Effector memory CD4-positive, alpha-beta T cell (primary cell): ENCODE measurements at regions not wholly inside any gene's neighbourhood (a gene's known extent, or its start where the extent isn't known, plus 50 kb on each side); places are given as distances from the start of the nearest gene placed in this dataset.

ENCODE experiments used
- DNase-seq, 3 donors: peaks; one replicate each; pipeline ENCODE4 v3.0.0-alpha.2; 2020
- H3K27ac ChIP-seq: 2 replicates; pipeline ENCODE4 v1.7.0; 2013; ENCODE audit warnings: mild to moderate bottlenecking, low read length, moderate library complexity; ENCODE audit not compliant: insufficient read depth, poor library complexity, severe bottlenecking
- H3K27me3 ChIP-seq: replicated peaks from 2 replicates; pipeline ENCODE4 v1.7.0; 2013; ENCODE audit warnings: mild to moderate bottlenecking, low read length; ENCODE audit not compliant: insufficient read depth, control insufficient read depth, poor library complexity, severe bottlenecking
- H3K36me3 ChIP-seq: 2 replicates; pipeline ENCODE4 v1.7.0; 2013; ENCODE audit warnings: mild to moderate bottlenecking, low read length, moderate library complexity; ENCODE audit not compliant: control insufficient read depth, insufficient read depth
- H3K4me1 ChIP-seq: 2 replicates; pipeline ENCODE4 v1.7.0; 2013; ENCODE audit warnings: low read length, mild to moderate bottlenecking; ENCODE audit not compliant: control insufficient read depth, insufficient read depth, poor library complexity, severe bottlenecking
- H3K4me3 ChIP-seq: 2 replicates; pipeline ENCODE4 v1.7.0; 2013; ENCODE audit warnings: low read length, low read depth, mild to moderate bottlenecking; ENCODE audit not compliant: insufficient read depth, poor library complexity, severe bottlenecking
- H3K9me3 ChIP-seq: 2 replicates; pipeline ENCODE4 v1.7.0; 2013; ENCODE audit warnings: mild to moderate bottlenecking, low read length, moderate library complexity; ENCODE audit not compliant: control insufficient read depth

GRCh38 chr1:200304171-200304570, 105.7 kb downstream of the ZNF281 start:
- no peak overlapping the region for H3K4me3 ChIP-seq
- DNase-seq: no peak
- H3K9me3 ChIP-seq: no peaks in the 10 kb centered on the region
- H3K4me1 ChIP-seq: peaks cover 5% of the 10 kb centered on the region
- H3K27ac ChIP-seq: no peak overlapping the region
- H3K27me3 ChIP-seq: no peaks in the 10 kb centered on the region
- H3K36me3 ChIP-seq: no peaks in the 10 kb centered on the region

DNA sequence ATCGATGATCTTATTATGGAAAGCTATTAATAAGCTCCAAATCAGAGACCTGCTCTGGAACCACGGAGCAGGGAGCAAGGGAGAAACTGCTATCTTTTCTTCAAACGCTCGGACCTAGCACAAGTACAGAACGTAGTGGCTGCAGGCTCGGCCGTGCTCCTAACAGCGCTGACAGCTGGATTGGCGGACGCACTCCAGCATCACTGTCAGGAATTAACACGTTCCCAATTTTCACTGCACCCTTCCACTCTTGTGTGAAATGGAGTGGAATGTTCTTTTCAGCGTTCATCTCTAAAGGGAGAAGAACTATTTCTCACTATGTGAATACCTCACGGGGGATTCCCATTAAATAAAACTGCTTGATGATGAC, 106.9 kb downstream of the ZNF281 start:
- H3K4me1 ChIP-seq: peaks cover 5% of the 10 kb centered on the region
- H3K36me3 ChIP-seq: no peaks in the 10 kb centered on the region
- H3K4me3 ChIP-seq: peak overlapping the region; percentile 87
- DNase-seq: no peak
- H3K9me3 ChIP-seq: no peaks in the 10 kb centered on the region
- H3K27me3 ChIP-seq: no peaks in the 10 kb centered on the region
- H3K27ac ChIP-seq: peak overlapping the region; percentile 53

- Histone ChIP-seq H3K27me3 (no peaks in the 10 kb centered on the region), H3K36me3 (no peaks in the 10 kb centered on the region), H3K4me3 (peak overlapping the region; percentile 87), H3K27ac (peak overlapping the region; percentile 53), H3K4me1 (peaks cover 5% of the 10 kb centered on the region), H3K9me3 (no peaks in the 10 kb centered on the region)
- peak; percentile 8 to 34 (median 33) for DNase-seq
These were observed 107.5 kb downstream of the ZNF281 start for GRCh38 chr1:200302192-200302920.

- Histone ChIP-seq H3K4me3 (no peak overlapping the region), H3K4me1 (peaks cover 5% of the 10 kb centered on the region), H3K9me3 (no peaks in the 10 kb centered on the region), H3K27ac (no peak overlapping the region), H3K36me3 (no peaks in the 10 kb centered on the region), H3K27me3 (no peaks in the 10 kb centered on the region)
- no peak for DNase-seq
These were observed 108.7 kb downstream of the ZNF281 start for GRCh38 chr1:200301152-200301551.

- Histone ChIP-seq H3K36me3 (no peaks in the 10 kb centered on the region), H3K4me3 (no peak overlapping the region), H3K9me3 (no peaks in the 10 kb centered on the region), H3K4me1 (peaks cover 5% of the 10 kb centered on the region), H3K27me3 (no peaks in the 10 kb centered on the region), H3K27ac (no peak overlapping the region)
- no peak for DNase-seq
These were observed 110.3 kb downstream of the ZNF281 start for GRCh38 chr1:200299571-200299970.

- no peaks in the 10 kb centered on the region for H3K9me3 ChIP-seq
These were observed 111.6 kb downstream of the ZNF281 start for GRCh38 chr1:200298242-200298641.

DNA sequence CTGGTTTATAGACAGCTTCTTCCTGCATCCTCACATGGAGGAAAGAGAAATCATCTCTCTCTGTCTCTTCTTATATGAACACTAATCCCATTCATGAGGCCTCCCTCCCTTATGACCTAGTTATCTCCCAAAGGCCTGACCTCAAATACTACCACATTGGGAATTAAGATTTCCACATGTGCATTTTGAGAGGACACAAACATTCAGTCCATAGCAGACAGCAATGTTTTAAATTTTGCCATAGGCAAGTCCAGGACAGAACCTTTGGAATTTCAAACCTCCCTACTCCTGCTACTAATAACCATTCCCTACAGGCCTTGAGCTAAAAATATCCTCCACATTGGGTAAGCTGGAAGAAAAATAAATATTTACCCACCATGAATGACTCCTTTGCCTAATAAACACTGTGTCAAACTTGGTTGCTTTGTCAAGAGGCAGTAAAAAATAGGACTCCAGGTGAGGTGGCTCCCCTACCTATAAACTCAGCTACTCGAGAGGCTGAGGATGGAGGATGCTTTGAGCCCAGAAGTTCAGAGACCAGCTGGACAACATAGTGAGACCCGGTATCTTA, 113.7 kb downstream of the ZNF281 start:
- Histone ChIP-seq H3K27me3 (no peaks in the 10 kb centered on the region), H3K4me3 (no peak overlapping the region), H3K4me1 (no peaks in the 10 kb centered on the region), H3K36me3 (no peaks in the 10 kb centered on the region), H3K27ac (no peak overlapping the region), H3K9me3 (no peaks in the 10 kb centered on the region)
- no peak for DNase-seq

More at GRCh38 chr1:200298242-200298641, 111.6 kb downstream of the ZNF281 start:
- Histone ChIP-seq H3K4me3 (no peak overlapping the region), H3K4me1 (peaks cover 5% of the 10 kb centered on the region), H3K27me3 (no peaks in the 10 kb centered on the region), H3K36me3 (no peaks in the 10 kb centered on the region), H3K27ac (no peak overlapping the region)
- no peak for DNase-seq

DNA sequence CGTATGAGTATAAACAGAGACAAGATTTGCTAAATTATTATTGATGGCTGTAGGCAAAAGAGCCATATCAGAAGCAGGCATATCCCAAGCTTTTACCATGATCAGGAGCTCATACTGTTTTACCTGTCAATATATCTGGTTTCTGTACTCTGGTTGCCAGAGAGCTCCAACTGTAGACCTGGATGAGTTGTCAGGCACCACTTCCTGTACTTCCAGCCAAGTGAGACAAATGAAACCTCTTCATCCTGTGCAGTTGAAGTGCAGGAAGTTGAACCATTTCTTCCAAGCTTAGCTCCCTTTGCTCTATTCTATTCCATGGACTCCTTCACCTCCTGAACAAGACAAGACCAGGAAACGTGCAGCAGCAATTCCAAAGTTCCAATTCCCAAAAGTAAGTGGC, 115.6 kb downstream of the ZNF281 start:
- no peaks in the 10 kb centered on the region for H3K4me1 ChIP-seq

DNA sequence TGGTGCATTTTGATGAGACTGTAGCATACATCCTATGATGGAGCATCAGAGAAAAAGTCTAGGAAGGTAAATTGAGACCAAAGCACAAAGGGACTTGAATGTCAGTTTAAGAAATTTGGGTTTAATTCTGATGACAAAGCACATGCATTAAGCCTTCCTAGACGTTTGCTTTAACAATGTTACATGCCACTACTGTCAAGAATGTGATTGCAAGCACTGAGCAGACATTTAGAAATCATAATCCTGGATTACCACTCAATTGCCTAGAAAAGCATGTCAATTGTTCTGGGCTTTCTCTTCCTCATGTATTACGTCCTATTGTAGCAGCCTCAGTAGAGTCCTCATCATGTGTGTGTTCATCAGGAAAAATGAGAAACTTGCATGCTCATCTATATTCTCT, 117.1 kb downstream of the ZNF281 start:
- no peaks in the 10 kb centered on the region for H3K4me1 ChIP-seq
- no peak overlapping the region for H3K4me3 ChIP-seq
- no peak for DNase-seq
- H3K9me3 ChIP-seq: no peaks in the 10 kb centered on the region
- H3K27ac ChIP-seq: no peak overlapping the region
- H3K36me3 ChIP-seq: no peaks in the 10 kb centered on the region
- H3K27me3 ChIP-seq: no peaks in the 10 kb centered on the region

More for the DNA sequence above, 115.6 kb downstream of the ZNF281 start:
- no peak for DNase-seq
- Histone ChIP-seq H3K27me3 (no peaks in the 10 kb centered on the region), H3K9me3 (no peaks in the 10 kb centered on the region), H3K4me3 (no peak overlapping the region), H3K27ac (no peak overlapping the region), H3K36me3 (no peaks in the 10 kb centered on the region)

DNA sequence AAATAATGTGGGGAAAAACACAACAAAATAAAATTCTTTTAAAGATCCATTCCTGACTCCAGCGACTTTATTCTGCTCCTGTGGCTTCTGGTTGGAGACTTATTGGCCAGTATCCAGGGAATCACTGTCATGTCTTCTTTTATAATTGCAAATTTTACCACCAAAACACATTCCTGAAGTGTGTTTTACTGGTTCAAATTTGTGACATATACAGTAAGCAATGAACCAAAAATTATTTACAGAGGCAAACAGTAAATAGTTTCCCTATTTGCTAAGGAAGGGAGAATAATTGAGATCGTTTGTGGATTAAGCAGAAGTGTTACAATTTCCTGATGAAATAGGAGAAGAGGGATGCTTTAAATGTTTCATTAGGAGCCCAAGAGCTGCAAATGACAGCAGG, 118.7 kb downstream of the ZNF281 start:
- no peaks in the 10 kb centered on the region for H3K27me3 ChIP-seq

More for the DNA sequence above, 118.7 kb downstream of the ZNF281 start:
- H3K36me3 ChIP-seq: no peaks in the 10 kb centered on the region
- no peaks in the 10 kb centered on the region for H3K4me1 ChIP-seq
- H3K4me3 ChIP-seq: no peak overlapping the region
- no peaks in the 10 kb centered on the region for H3K9me3 ChIP-seq
- no peak for DNase-seq
- no peak overlapping the region for H3K27ac ChIP-seq
